K562 (cell line): ENCODE measurements at regions not wholly inside any gene's neighbourhood (a gene's known extent, or its start where the extent isn't known, plus 50 kb on each side); places are given as distances from the start of the nearest gene placed in this dataset.
A peak's percentile ranks its signal among the peaks of the same experiment; 100 is the strongest.

Source experiments
- ATAC-seq: fragments of 200-7000 bp; cut with Tn5 transposase; 3 replicates; pipeline ENCODE4 v1.9.1; 2020; ENCODE audit warnings: moderate library complexity
- BruUV-seq: library from RNA; stranded (reverse); fragments of 400-500 nt; replicated peaks from 2 replicates; lab custom pipeline; 2021; lab: Mats Ljungman, UMichigan
- CTCF ChIA-PET: fragments of 300-600 bp; formaldehyde crosslinking; extraction: SDS; loops from one replicate; lab custom pipeline; 2021; ENCODE audit warnings: low intra/inter-chr PET ratio; lab: Yijun Ruan, JAX
- POLR2A ChIA-PET: fragments of 300-600, 350-650 bp; sonication (Branson Sonifier 250); formaldehyde crosslinking; extraction: SDS; loops from one replicate; lab custom pipeline; 2021; ENCODE audit warnings: antibody characterized with exemption, inconsistent platforms; lab: Yijun Ruan, JAX
- DNase-seq, 4 experiments: peaks; one replicate each; pipeline versions ENCODE4 v3.0.0 to v3.0.0-alpha.2; 2011 to 2018; ENCODE audit warnings: low spot score in 3 of 4, mixed read lengths in 3 of 4; ENCODE audit errors: extremely low read depth in 1 of 4
- FAIRE-seq: peaks from 2 replicates; lab custom pipeline; 2011; peaks lifted over from hg19 to GRCh38; lab: Jason Lieb, UNC
- H2AFZ ChIP-seq: 2 replicates; pipeline ENCODE4 v1.6.0; 2011; ENCODE audit warnings: low read depth, low read length, control low read depth, inconsistent platforms
- H3K27ac ChIP-seq: fragments of 200-600 bp; 3 replicates; pipeline ENCODE4 v1.8.0; 2011; ENCODE audit warnings: low read depth, mild to moderate bottlenecking, control low read depth, inconsistent platforms, low read length, moderate library complexity, mixed read lengths; ENCODE audit errors: extremely low read depth
- H3K27me3 ChIP-seq, 2 experiments: fragments of 300-600 bp in 1 of 2; 2 replicates in 1 of 2; 3 replicates in 1 of 2; pipeline versions ENCODE4 v1.6.0 to v1.8.0; 2011; ENCODE audit warnings: inconsistent platforms in 2 of 2, low read length in 2 of 2, mild to moderate bottlenecking in 1 of 2, mixed read lengths in 1 of 2, moderate library complexity in 1 of 2; ENCODE audit not compliant: control insufficient read depth in 2 of 2, insufficient read depth in 2 of 2
- H3K36me3 ChIP-seq: fragments of 300-600 bp; 3 replicates; pipeline ENCODE4 v1.8.0; 2011; ENCODE audit warnings: mild to moderate bottlenecking, low read length, inconsistent platforms; ENCODE audit not compliant: control insufficient read depth, insufficient read depth
- H3K4me1 ChIP-seq, 2 experiments: fragments of 200-600 bp in 1 of 2; replicated peaks in 1 of 2; 2 replicates in 1 of 2; 3 replicates in 1 of 2; pipeline versions ENCODE4 v1.5.1 to v1.8.0; 2011; ENCODE audit warnings: inconsistent platforms in 2 of 2, low read length in 2 of 2, mild to moderate bottlenecking in 1 of 2, mixed read lengths in 1 of 2, moderate library complexity in 1 of 2; ENCODE audit not compliant: control insufficient read depth in 2 of 2, insufficient read depth in 2 of 2
- H3K4me2 ChIP-seq: 2 replicates; pipeline ENCODE4 v1.6.1; 2011; ENCODE audit warnings: low read length, control low read depth, inconsistent platforms, mixed read lengths; ENCODE audit not compliant: insufficient read depth
- H3K4me3 ChIP-seq: fragments of 200-600 bp; sonication (generic), shearing (Covaris generic); 2 replicates; pipeline ENCODE4 v1.5.1; 2016; ENCODE audit warnings: control low read depth, inconsistent platforms
- H3K79me2 ChIP-seq: fragments of 200-600 bp; 3 replicates; pipeline ENCODE4 v1.8.0; 2011; ENCODE audit warnings: low read length, inconsistent platforms; ENCODE audit not compliant: control insufficient read depth, insufficient read depth
- H3K9ac ChIP-seq, 2 experiments: 2 replicates each; pipeline versions ENCODE4 v1.6.0 to v1.6.1; 2011; ENCODE audit warnings: low read depth in 2 of 2, low read length in 2 of 2, control low read depth in 1 of 2, inconsistent platforms in 1 of 2, mild to moderate bottlenecking in 1 of 2, mixed read lengths in 1 of 2; ENCODE audit not compliant: insufficient read depth in 1 of 2
- H3K9me1 ChIP-seq: one replicate; pipeline ENCODE4 v1.6.0; 2011; ENCODE audit warnings: inconsistent platforms, mild to moderate bottlenecking, low read length, moderate library complexity; ENCODE audit not compliant: control insufficient read depth, insufficient read depth
- H3K9me3 ChIP-seq: replicated peaks from 2 replicates; pipeline ENCODE4 v1.5.1; 2011; ENCODE audit warnings: low read depth, low read length, inconsistent platforms; ENCODE audit not compliant: control insufficient read depth, insufficient read depth
- H4K20me1 ChIP-seq: replicated peaks from 2 replicates; pipeline ENCODE4 v1.6.1; 2011; ENCODE audit warnings: low read length, inconsistent platforms, mixed read lengths; ENCODE audit not compliant: control insufficient read depth, insufficient read depth
- C11orf30 ChIP-seq: fragments of 450-650 bp; IDR thresholded peaks from 2 replicates; pipeline ENCODE4 v1.6.1; 2016; ENCODE audit warnings: low read depth, mild to moderate bottlenecking
- DEAF1 ChIP-seq: fragments of 450-650 bp; formaldehyde crosslinking; IDR thresholded peaks from 2 replicates; pipeline ENCODE4 v1.4.0; 2020; ENCODE audit warnings: mild to moderate bottlenecking, moderate library complexity
- FOSL1 ChIP-seq: fragments of 200-800 bp; sonication (Bioruptor generic); conservative IDR thresholded peaks from 2 replicates; pipeline ENCODE4 v1.6.1; 2016; ENCODE audit warnings: missing genetic modification characterization, missing compliant biosample characterization
- HIVEP1 ChIP-seq: fragments of 250-450 bp; sonication (Bioruptor Pico); IDR thresholded peaks from 2 replicates; pipeline ENCODE4 v1.4.0; 2020; ENCODE audit warnings: mild to moderate bottlenecking
- IRF2 ChIP-seq: sonication (generic); formaldehyde crosslinking; IDR thresholded peaks from 2 replicates; pipeline ENCODE4 v1.8.1; 2022; ENCODE audit warnings: mild to moderate bottlenecking, missing genetic modification reagents
- KLF13 ChIP-seq: fragments of 450-650 bp; IDR thresholded peaks from 2 replicates; pipeline ENCODE4 v1.6.1; 2016; ENCODE audit warnings: missing genetic modification characterization, low read depth, mild to moderate bottlenecking, missing compliant biosample characterization, moderate library complexity, borderline replicate concordance
- MAZ ChIP-seq, 2 experiments: fragments of 450-650 bp in 1 of 2; sonication (generic) in 1 of 2; formaldehyde crosslinking; IDR thresholded peaks in 1 of 2; conservative IDR thresholded peaks in 1 of 2; 2 replicates each; pipeline versions ENCODE4 v1.4.0 to v1.5.0; 2020; ENCODE audit warnings: mild to moderate bottlenecking in 1 of 2, missing genetic modification reagents in 1 of 2
- REST ChIP-seq, 2 experiments: fragments of 450-650 bp; formaldehyde crosslinking in 1 of 2; IDR thresholded peaks; 2 replicates each; pipeline versions ENCODE4 v1.4.0 to v1.6.1; 2014 to 2020; ENCODE audit warnings: mild to moderate bottlenecking in 2 of 2, borderline replicate concordance in 1 of 2, low read depth in 1 of 2
- RUNX1 ChIP-seq: sonication (generic); IDR thresholded peaks from 2 replicates; pipeline ENCODE4 v1.6.1; 2016; ENCODE audit warnings: antibody characterized with exemption, low read depth
- STAG1 ChIP-seq: sonication (generic); formaldehyde crosslinking; IDR thresholded peaks from 2 replicates; pipeline ENCODE4 v1.5.0; 2020; ENCODE audit warnings: missing genetic modification reagents, borderline replicate concordance
- ZNF224 ChIP-seq: sonication (generic); formaldehyde crosslinking; IDR thresholded peaks from 2 replicates; pipeline ENCODE4 v1.8.0; 2022; ENCODE audit warnings: mild to moderate bottlenecking, missing genetic modification reagents
- ZNF445 ChIP-seq: fragments of 250-450 bp; sonication (Bioruptor Pico); IDR thresholded peaks from 2 replicates; pipeline ENCODE4 v1.4.0; 2020; ENCODE audit warnings: low read depth, mild to moderate bottlenecking, moderate library complexity
- WGBS: fragments of 100-300 bp; shearing (Covaris generic); methylation state at CpG from one replicate; pipeline ENCODE4 v1.1.6; 2016; ENCODE audit warnings: low coverage, mixed read lengths; ENCODE audit not compliant: insufficient coverage; ENCODE audit errors: missing lambda C conversion rate; 5-methylcytosine and 5-hydroxymethylcytosine counted together
- in situ Hi-C: fragments of 300-500 bp; cut with MboI; formaldehyde crosslinking; loops from 4 replicates; pipeline ENCODE4 v1.15.0; 2018; ENCODE audit warnings: inconsistent platforms, mixed read lengths
- intact Hi-C: fragments of 100-400 bp; cut with micrococcal nuclease; formaldehyde crosslinking; loops from 2 replicates; pipeline ENCODE4 v1.14.2; 2022

- ChIA-PET CTCF (interaction anchor here (0.7 to 1.1 kb wide), 2 partner anchors 467 to 1199 kb away, joined by 3 to 4 read pairs; no protein-coding TSS in a partner anchor), POLR2A (no interaction called here)
- in situ Hi-C loops (no loop called here), intact Hi-C loops (loop anchor here (1.0 to 10.0 kb wide), 7 partner anchors 93 to 624 kb away; partner anchors contain the start of gene CHST11)
- FAIRE-seq (peak; percentile 67), ATAC-seq (peak; percentile 82), DNase-seq (peak; percentile 25 to 69 (median 32))
- no TSS peak for BruUV-seq
- Histone ChIP-seq H3K36me3 (no peaks in the 10 kb centered on the region), H3K79me2 (no peaks in the 10 kb centered on the region), H4K20me1 (no peaks in the 10 kb centered on the region), H3K4me1 (peaks cover 4 to 6% of the 10 kb centered on the region in 2 experiments; a peak in 4 of 5 replicates), H3K9me1 (no peaks in the 10 kb centered on the region), H3K27me3 (no peaks in the 10 kb centered on the region), H3K27ac (no peak overlapping the region), H2AFZ (0 out of 2 replicates have a peak overlapping the region, but pooled peaks have one; percentile 93), H3K4me3 (no peak overlapping the region), H3K9ac (no peak overlapping the region), H3K4me2 (no peak overlapping the region), H3K9me3 (peaks cover 2% of the 10 kb centered on the region; the same call in 1 of the 2 replicates)
- 0% methylated on average over 2 of the region's 2 CpGs for WGBS
- no peak for TF ChIP-seq KLF13
- TF ChIP-seq C11orf30: no peak
- no peak for TF ChIP-seq FOSL1
- no peak for TF ChIP-seq RUNX1
- TF ChIP-seq MAZ (CRISPR knock-in tag; conservative IDR thresholded peaks at IDR 0.05 in 1 of 2, IDR thresholded peaks at IDR 0.05 in 1 of 2): peak in 1 of 2 experiments; percentile 76; a peak in 2 of 4 replicates
- no peak for TF ChIP-seq IRF2 (CRISPR knock-in tag)
- peak; percentile 71 for TF ChIP-seq REST (IDR thresholded peaks at IDR 0.05; ENCODE audit: borderline replicate concordance)
- no peak for TF ChIP-seq REST (CRISPR knock-in tag; IDR thresholded peaks at IDR 0.05; ENCODE audit: low read depth)
- no peak for TF ChIP-seq STAG1 (CRISPR knock-in tag)
- no peak for TF ChIP-seq HIVEP1 (CRISPR knock-in tag)
- TF ChIP-seq DEAF1: peak; percentile 35; the same call in 1 of the 2 replicates
- no peak for TF ChIP-seq ZNF445
- no peak for TF ChIP-seq ZNF224
Measured at GRCh38 chr12:104825408-104825807, 132.7 kb downstream of the SLC41A2 start.
